Bronchial epithelial cell (primary cell): ENCODE measurements at regions not wholly inside any gene's neighbourhood (a gene's known extent, or its start where the extent isn't known, plus 50 kb on each side); places are given as distances from the start of the nearest gene placed in this dataset.
"Not testable (repeated sequence)": the region's sequence is repeated elsewhere in the genome, so short reads cannot be mapped to it uniquely, and the experiment has no call there.

Experiments
- DNase-seq: peaks from one replicate; pipeline ENCODE4 v3.0.0-alpha.2; 2010; ENCODE audit warnings: low read depth
- FAIRE-seq: peaks from 2 replicates; lab custom pipeline; 2011; peaks lifted over from hg19 to GRCh38; lab: Jason Lieb, UNC
- H3K27me3 ChIP-seq: 2 replicates; pipeline ENCODE4 v1.5.1; 2011; ENCODE audit warnings: low read length; ENCODE audit not compliant: control insufficient read depth, insufficient read depth
- H3K36me3 ChIP-seq: 2 replicates; pipeline ENCODE4 v1.5.1; 2011; ENCODE audit warnings: low read length; ENCODE audit not compliant: control insufficient read depth, insufficient read depth
- H3K4me3 ChIP-seq: 2 replicates; pipeline ENCODE4 v1.5.1; 2011; ENCODE audit warnings: mild to moderate bottlenecking, low read depth, low read length, control low read depth
- CTCF ChIP-seq: IDR thresholded peaks from 2 replicates; pipeline ENCODE4 v1.5.1; 2011; ENCODE audit warnings: mild to moderate bottlenecking, moderate library complexity, low read length, control low read depth, inconsistent platforms; ENCODE audit not compliant: insufficient read depth, severe bottlenecking

- DNase-seq: no peak
- H3K4me3 ChIP-seq: no peak overlapping the region
- no peak for FAIRE-seq
- no peaks in the 10 kb centered on the region for H3K27me3 ChIP-seq
- H3K36me3 ChIP-seq: no peaks in the 10 kb centered on the region
- no peak for TF ChIP-seq CTCF
These were observed 478.9 kb downstream of the EIPR1 start for GRCh38 chr2:2898744-2899143.

GRCh38 chr2:2896643-2897042, 481.0 kb downstream of the EIPR1 start:
- Histone ChIP-seq H3K36me3 (no peaks in the 10 kb centered on the region), H3K27me3 (no peaks in the 10 kb centered on the region), H3K4me3 (no peak overlapping the region)
- no peak for TF ChIP-seq CTCF
- FAIRE-seq (no peak), DNase-seq (no peak)

- no peaks in the 10 kb centered on the region for H3K27me3 ChIP-seq
- H3K36me3 ChIP-seq: no peaks in the 10 kb centered on the region
- DNase-seq (no peak), FAIRE-seq (no peak)
- TF ChIP-seq CTCF: no peak
- no peak overlapping the region for H3K4me3 ChIP-seq
These were observed 481.6 kb downstream of the EIPR1 start for GRCh38 chr2:2896011-2896410.

GRCh38 chr2:2894011-2894410, 483.6 kb downstream of the EIPR1 start:
- not testable (repeated sequence) for DNase-seq, H3K36me3 ChIP-seq, FAIRE-seq, H3K27me3 ChIP-seq, H3K4me3 ChIP-seq

GRCh38 chr2:2892892-2893291, 484.7 kb downstream of the EIPR1 start:
- DNase-seq: no peak
- FAIRE-seq: no peak

GRCh38 chr2:2892378-2892777, 485.2 kb downstream of the EIPR1 start:
- no peak for DNase-seq
- no peak for FAIRE-seq
- no peak for TF ChIP-seq CTCF
- no peaks in the 10 kb centered on the region for H3K27me3 ChIP-seq
- no peaks in the 10 kb centered on the region for H3K36me3 ChIP-seq
- no peak overlapping the region for H3K4me3 ChIP-seq

More at GRCh38 chr2:2892892-2893291, 484.7 kb downstream of the EIPR1 start:
- TF ChIP-seq CTCF: no peak
- H3K4me3 ChIP-seq: no peak overlapping the region
- no peaks in the 10 kb centered on the region for H3K36me3 ChIP-seq
- H3K27me3 ChIP-seq: no peaks in the 10 kb centered on the region
